Natural killer cell treated with Interleukin-12 subunit alpha and Interleukin-12 subunit beta and Interleukin-15 and Interleukin-18, amount 100 ng/mL, for 72 hours (primary cell): ENCODE measurements at regions not wholly inside any gene's neighbourhood (a gene's known extent, or its start where the extent isn't known, plus 50 kb on each side); places are given as distances from the start of the nearest gene placed in this dataset.
"Not testable (repeated sequence)": the region's sequence is repeated elsewhere in the genome, so short reads cannot be mapped to it uniquely, and the experiment has no call there.

Experiments used
- ATAC-seq, 2 donors: fragments of 150-1000 bp; cut with Tn5 transposase in 1 of 2; sonication (Bioruptor Pico), chemical (Tn5 transposase) in 1 of 2; 2 replicates each; pipeline ENCODE4 v1.10.0; 2021
- DNase-seq: peaks from one replicate; pipeline ENCODE4 v3.0.0; 2022; ENCODE audit warnings: low spot score
- H3K27ac Mint-ChIP-seq, 2 donors: 1 replicate in 1 of 2; 2 replicates in 1 of 2; pipeline ENCODE4 v1.8.0; 2022; ENCODE audit warnings: mixed read lengths in 2 of 2, mild to moderate bottlenecking in 1 of 2, moderate library complexity in 1 of 2
- H3K27me3 Mint-ChIP-seq, 2 donors: 1 replicate in 1 of 2; 2 replicates in 1 of 2; pipeline ENCODE4 v1.8.0; 2022; ENCODE audit warnings: mixed read lengths in 2 of 2
- H3K36me3 Mint-ChIP-seq: one replicate; pipeline ENCODE4 v1.8.0; 2022; ENCODE audit warnings: mixed read lengths
- H3K4me1 Mint-ChIP-seq, 2 donors: 1 replicate in 1 of 2; 2 replicates in 1 of 2; pipeline ENCODE4 v1.8.0; 2022; ENCODE audit warnings: low read depth in 2 of 2, mixed read lengths in 2 of 2, mild to moderate bottlenecking in 1 of 2
- H3K4me3 Mint-ChIP-seq: one replicate; pipeline ENCODE4 v1.8.0; 2022; ENCODE audit warnings: mixed read lengths
- H3K9me3 Mint-ChIP-seq: 2 replicates; pipeline ENCODE4 v1.8.0; 2022; ENCODE audit warnings: mixed read lengths

GRCh38 chr5:87751824-87752223 is 339.1 kb upstream of the CCNH start:
- Mint-ChIP-seq H3K9me3 (no peaks in the 10 kb centered on the region), H3K4me3 (no peak overlapping the region), H3K36me3 (no peaks in the 10 kb centered on the region), H3K27ac (no peak overlapping the region), H3K27me3 (peaks cover 0 to 6% of the 10 kb centered on the region in 2 donors), H3K4me1 (no peaks in the 10 kb centered on the region)
- ATAC-seq (no peak), DNase-seq (no peak)

GRCh38 chr5:87746891-87747377 is 334.2 kb upstream of the CCNH start:
- no peak for DNase-seq
- Mint-ChIP-seq H3K9me3 (no peaks in the 10 kb centered on the region), H3K36me3 (no peaks in the 10 kb centered on the region), H3K27me3 (peaks cover 0 to 8% of the 10 kb centered on the region in 2 donors), H3K4me1 (no peaks in the 10 kb centered on the region), H3K4me3 (no peak overlapping the region), H3K27ac (no peak overlapping the region)
- ATAC-seq = no peak

- H3K4me1 Mint-ChIP-seq = no peaks in the 10 kb centered on the region
- no peak for DNase-seq
- no peak overlapping the region for H3K4me3 Mint-ChIP-seq
Measured at GRCh38 chr5:87746341-87746740, 333.6 kb upstream of the CCNH start.

GRCh38 chr5:87741881-87742280 is 329.2 kb upstream of the CCNH start:
- Mint-ChIP-seq H3K36me3 (no peaks in the 10 kb centered on the region), H3K27ac (no peak overlapping the region), H3K27me3 (peaks cover 0 to 8% of the 10 kb centered on the region in 2 donors), H3K9me3 (no peaks in the 10 kb centered on the region), H3K4me3 (no peak overlapping the region), H3K4me1 (no peaks in the 10 kb centered on the region)
- DNase-seq = no peak
- ATAC-seq = no peak

More at GRCh38 chr5:87746341-87746740, 333.6 kb upstream of the CCNH start:
- Mint-ChIP-seq H3K36me3 (no peaks in the 10 kb centered on the region), H3K9me3 (no peaks in the 10 kb centered on the region), H3K27me3 (peaks cover 0 to 8% of the 10 kb centered on the region in 2 donors), H3K27ac (no peak overlapping the region)
- no peak for ATAC-seq

- no peaks in the 10 kb centered on the region for H3K36me3 Mint-ChIP-seq
Measured at GRCh38 chr5:87735923-87736322, 323.2 kb upstream of the CCNH start.

GRCh38 chr5:87733897-87734296 is 321.2 kb upstream of the CCNH start:
- no peak overlapping the region for H3K4me3 Mint-ChIP-seq
- no peaks in the 10 kb centered on the region for H3K4me1 Mint-ChIP-seq
- H3K36me3 Mint-ChIP-seq = no peaks in the 10 kb centered on the region
- H3K27ac Mint-ChIP-seq = no peak overlapping the region
- DNase-seq (no peak), ATAC-seq (no peak)
- peaks cover 3% of the 10 kb centered on the region for H3K9me3 Mint-ChIP-seq
- peaks cover 0 to 7% of the 10 kb centered on the region in 2 donors for H3K27me3 Mint-ChIP-seq

More at GRCh38 chr5:87735923-87736322, 323.2 kb upstream of the CCNH start:
- no peaks in the 10 kb centered on the region for H3K27me3 Mint-ChIP-seq
- no peak for DNase-seq
- no peak for ATAC-seq
- no peaks in the 10 kb centered on the region for H3K4me1 Mint-ChIP-seq
- no peak overlapping the region for H3K4me3 Mint-ChIP-seq
- H3K27ac Mint-ChIP-seq = no peak overlapping the region
- H3K9me3 Mint-ChIP-seq = peaks cover 3% of the 10 kb centered on the region

- Mint-ChIP-seq H3K27ac (no peak overlapping the region), H3K4me1 (no peaks in the 10 kb centered on the region)
Measured at GRCh38 chr5:87732875-87733768, 320.4 kb upstream of the CCNH start.

GRCh38 chr5:87729781-87730180 is 317.1 kb upstream of the CCNH start:
- Mint-ChIP-seq H3K27me3 (peaks cover 0 to 7% of the 10 kb centered on the region in 2 donors), H3K9me3 (peaks cover 3% of the 10 kb centered on the region)
- no peak for ATAC-seq

More at GRCh38 chr5:87732875-87733768, 320.4 kb upstream of the CCNH start:
- no peaks in the 10 kb centered on the region for H3K36me3 Mint-ChIP-seq
- H3K9me3 Mint-ChIP-seq = peaks cover 3% of the 10 kb centered on the region
- no peak for DNase-seq
- no peak overlapping the region for H3K4me3 Mint-ChIP-seq
- peaks cover 0 to 7% of the 10 kb centered on the region in 2 donors for H3K27me3 Mint-ChIP-seq
- no peak for ATAC-seq

GRCh38 chr5:87722286-87722685 is 309.6 kb upstream of the CCNH start:
- ATAC-seq (no peak), DNase-seq (no peak)
- no peak overlapping the region for H3K27ac Mint-ChIP-seq
- no peak overlapping the region for H3K4me3 Mint-ChIP-seq
- H3K27me3 Mint-ChIP-seq = no peaks in the 10 kb centered on the region
- peaks cover 3% of the 10 kb centered on the region for H3K9me3 Mint-ChIP-seq
- H3K4me1 Mint-ChIP-seq = no peaks in the 10 kb centered on the region
- H3K36me3 Mint-ChIP-seq = no peaks in the 10 kb centered on the region

More at GRCh38 chr5:87729781-87730180, 317.1 kb upstream of the CCNH start:
- Mint-ChIP-seq H3K36me3 (no peaks in the 10 kb centered on the region), H3K27ac (no peak overlapping the region), H3K4me1 (no peaks in the 10 kb centered on the region), H3K4me3 (no peak overlapping the region)
- no peak for DNase-seq

GRCh38 chr5:87718224-87718925 is 305.6 kb upstream of the CCNH start:
- not testable (repeated sequence) for H3K4me3 Mint-ChIP-seq, H3K27me3 Mint-ChIP-seq, H3K27ac Mint-ChIP-seq, ATAC-seq, DNase-seq, H3K36me3 Mint-ChIP-seq, H3K4me1 Mint-ChIP-seq, H3K9me3 Mint-ChIP-seq

- Mint-ChIP-seq H3K4me1 (no peaks in the 10 kb centered on the region), H3K27me3 (no peaks in the 10 kb centered on the region), H3K4me3 (no peak overlapping the region), H3K36me3 (no peaks in the 10 kb centered on the region), H3K27ac (no peak overlapping the region), H3K9me3 (peaks cover 3% of the 10 kb centered on the region)
- DNase-seq = no peak
- ATAC-seq = no peak
Measured at GRCh38 chr5:87717761-87718160, 305.0 kb upstream of the CCNH start.

GRCh38 chr5:87705876-87706275 is 293.1 kb upstream of the CCNH start:
- no peak for DNase-seq
- no peak for ATAC-seq
- Mint-ChIP-seq H3K4me1 (no peaks in the 10 kb centered on the region), H3K36me3 (no peaks in the 10 kb centered on the region), H3K27me3 (no peaks in the 10 kb centered on the region), H3K4me3 (no peak overlapping the region), H3K27ac (no peak overlapping the region), H3K9me3 (peaks cover 11% of the 10 kb centered on the region)

- peaks cover 12% of the 10 kb centered on the region for H3K9me3 Mint-ChIP-seq
- H3K4me1 Mint-ChIP-seq = no peaks in the 10 kb centered on the region
- no peak overlapping the region for H3K27ac Mint-ChIP-seq
- no peaks in the 10 kb centered on the region for H3K36me3 Mint-ChIP-seq
- H3K4me3 Mint-ChIP-seq = no peak overlapping the region
- ATAC-seq (no peak), DNase-seq (no peak)
- H3K27me3 Mint-ChIP-seq = no peaks in the 10 kb centered on the region
Measured at GRCh38 chr5:87686975-87687374, 274.2 kb upstream of the CCNH start.

GRCh38 chr5:87686018-87686417 is 273.3 kb upstream of the CCNH start:
- H3K27ac Mint-ChIP-seq = no peak overlapping the region
- no peak for ATAC-seq
- peaks cover 12% of the 10 kb centered on the region for H3K9me3 Mint-ChIP-seq
- H3K36me3 Mint-ChIP-seq = no peaks in the 10 kb centered on the region
- no peak for DNase-seq
- no peaks in the 10 kb centered on the region for H3K4me1 Mint-ChIP-seq
- no peak overlapping the region for H3K4me3 Mint-ChIP-seq
- no peaks in the 10 kb centered on the region for H3K27me3 Mint-ChIP-seq
